Panc1 (cell line): ENCODE measurements at regions not wholly inside any gene's neighbourhood (a gene's known extent, or its start where the extent isn't known, plus 50 kb on each side); places are given as distances from the start of the nearest gene placed in this dataset.

Experiments
- ATAC-seq: fragments of 200-7000 bp; cut with Tn5 transposase; 2 replicates; pipeline ENCODE4 v1.9.1; 2020; ENCODE audit warnings: mild to moderate bottlenecking, moderate library complexity
- BruUV-seq: library from RNA; stranded (reverse); fragments of 400-500 nt; replicated peaks from 2 replicates; lab custom pipeline; 2021; lab: Mats Ljungman, UMichigan
- CTCF ChIA-PET: fragments of 300-600 bp; sonication (Branson Sonifier 250); formaldehyde crosslinking; loops from one replicate; lab custom pipeline; 2022; ENCODE audit warnings: antibody characterized with exemption; lab: Charles Lee
- POLR2A ChIA-PET: fragments of 300-600 bp; sonication (Branson Sonifier 250); formaldehyde crosslinking; loops from one replicate; lab custom pipeline; 2022; ENCODE audit warnings: antibody characterized with exemption; lab: Charles Lee
- DNase-seq: peaks from one replicate; pipeline ENCODE4 v3.0.0-alpha.2; 2010; ENCODE audit warnings: low read depth, low spot score
- H3K27ac ChIP-seq: 2 replicates; pipeline ENCODE4 v1.5.1; 2011; ENCODE audit warnings: mild to moderate bottlenecking, low read length, inconsistent platforms
- H3K27me3 ChIP-seq: fragments of 200-500 bp; sonication (Bioruptor generic); 2 replicates; pipeline ENCODE4 v1.6.0; 2014; ENCODE audit warnings: low read length, inconsistent platforms; ENCODE audit not compliant: control insufficient read depth, insufficient read depth
- H3K36me3 ChIP-seq: fragments of 200-500 bp; sonication (Bioruptor generic); 2 replicates; pipeline ENCODE4 v1.5.1; 2014; ENCODE audit warnings: inconsistent platforms, mild to moderate bottlenecking, low read length, moderate library complexity; ENCODE audit not compliant: control insufficient read depth, insufficient read depth
- H3K4me1 ChIP-seq: 2 replicates; pipeline ENCODE4 v1.5.1; 2011; ENCODE audit warnings: inconsistent platforms, mild to moderate bottlenecking, low read length, moderate library complexity; ENCODE audit not compliant: control insufficient read depth, insufficient read depth
- H3K4me3 ChIP-seq, 2 experiments: 2 replicates each; pipeline ENCODE4 v1.5.1; 2011 to 2012; ENCODE audit warnings: low read depth in 2 of 2, low read length in 2 of 2, mild to moderate bottlenecking in 2 of 2, inconsistent platforms in 1 of 2, moderate library complexity in 1 of 2
- H3K9me3 ChIP-seq: fragments of 200-500 bp; sonication (Bioruptor generic); 2 replicates; pipeline ENCODE4 v1.5.1; 2014; ENCODE audit warnings: low read depth, mild to moderate bottlenecking, inconsistent platforms, low read length, moderate library complexity; ENCODE audit not compliant: control insufficient read depth, insufficient read depth
- POLR2AphosphoS5 ChIP-seq: IDR thresholded peaks from 2 replicates; pipeline ENCODE4 v1.6.1; 2012; ENCODE audit warnings: mild to moderate bottlenecking, low read depth, low read length, moderate library complexity
- REST ChIP-seq, 2 experiments: IDR thresholded peaks; 2 replicates each; pipeline ENCODE4 v1.6.1; 2011 to 2012; ENCODE audit warnings: low read depth in 2 of 2, control low read depth in 1 of 2, low read length in 1 of 2, mild to moderate bottlenecking in 1 of 2, moderate library complexity in 1 of 2; ENCODE audit not compliant: insufficient read depth in 1 of 2
- SIN3A ChIP-seq: IDR thresholded peaks from 2 replicates; pipeline ENCODE4 v1.6.1; 2012; ENCODE audit warnings: low read depth, mild to moderate bottlenecking, low read length, moderate library complexity, borderline replicate concordance; ENCODE audit not compliant: insufficient read depth
- TCF7L2 ChIP-seq: IDR thresholded peaks from 2 replicates; pipeline ENCODE4 v1.6.1; 2011; ENCODE audit warnings: mild to moderate bottlenecking, low read depth, low read length, inconsistent platforms
- in situ Hi-C: cut with HindIII; loops from 2 replicates; pipeline ENCODE4 v1.10.0; 2016; ENCODE audit warnings: low sequenced_read_pairs, low pct_unique_long_range_greater_than_20kb
- intact Hi-C: fragments of 100-400 bp; cut with micrococcal nuclease; formaldehyde crosslinking; loops from one replicate; pipeline ENCODE4 v1.10.0; 2022; ENCODE audit not compliant: unreplicated experiment
- TF ChIP-seq, protein P1 (sequence below): fragments of 450-650 bp; IDR thresholded peaks from 2 replicates; pipeline ENCODE4 v1.5.1; 2017; ENCODE audit warnings: mild to moderate bottlenecking

DNA sequence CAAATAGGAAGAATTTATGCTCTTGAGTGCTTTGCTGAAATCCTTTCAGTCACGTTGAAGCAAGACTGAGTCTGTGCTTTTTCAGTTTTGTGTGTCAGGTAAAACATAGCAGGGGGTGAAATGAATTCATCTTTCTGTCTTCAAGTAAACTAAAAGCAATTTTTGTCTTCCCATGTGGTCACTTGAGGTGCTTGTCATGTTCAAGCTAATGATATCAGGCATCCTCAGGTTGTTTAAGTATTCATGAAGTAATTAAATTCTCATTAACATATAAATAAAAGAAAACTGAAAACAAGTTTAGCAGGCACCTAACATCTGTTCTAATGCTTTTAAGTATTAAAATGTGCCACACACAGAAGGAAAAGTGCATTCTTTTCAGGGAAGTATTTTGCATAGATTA lies 2701.3 kb downstream of the PCDH9 start:
- no peak overlapping the region for H3K27ac ChIP-seq
- no TSS peak for BruUV-seq
- ChIA-PET POLR2A (no interaction called here), CTCF (no interaction called here)
- no peaks in the 10 kb centered on the region for H3K4me1 ChIP-seq
- no peak for DNase-seq
- H3K9me3 ChIP-seq = no peaks in the 10 kb centered on the region
- intact Hi-C loops (no loop called here), in situ Hi-C loops (no loop called here)
- TF ChIP-seq POLR2AphosphoS5 = no peak
- TF ChIP-seq SIN3A = no peak
- TF ChIP-seq REST (IDR thresholded peaks at IDR 0.05; ENCODE audit: insufficient read depth in 1 of 2, low read depth in 2 of 2, low read length in 1 of 2) = no peak
- TF ChIP-seq, protein P1, sequence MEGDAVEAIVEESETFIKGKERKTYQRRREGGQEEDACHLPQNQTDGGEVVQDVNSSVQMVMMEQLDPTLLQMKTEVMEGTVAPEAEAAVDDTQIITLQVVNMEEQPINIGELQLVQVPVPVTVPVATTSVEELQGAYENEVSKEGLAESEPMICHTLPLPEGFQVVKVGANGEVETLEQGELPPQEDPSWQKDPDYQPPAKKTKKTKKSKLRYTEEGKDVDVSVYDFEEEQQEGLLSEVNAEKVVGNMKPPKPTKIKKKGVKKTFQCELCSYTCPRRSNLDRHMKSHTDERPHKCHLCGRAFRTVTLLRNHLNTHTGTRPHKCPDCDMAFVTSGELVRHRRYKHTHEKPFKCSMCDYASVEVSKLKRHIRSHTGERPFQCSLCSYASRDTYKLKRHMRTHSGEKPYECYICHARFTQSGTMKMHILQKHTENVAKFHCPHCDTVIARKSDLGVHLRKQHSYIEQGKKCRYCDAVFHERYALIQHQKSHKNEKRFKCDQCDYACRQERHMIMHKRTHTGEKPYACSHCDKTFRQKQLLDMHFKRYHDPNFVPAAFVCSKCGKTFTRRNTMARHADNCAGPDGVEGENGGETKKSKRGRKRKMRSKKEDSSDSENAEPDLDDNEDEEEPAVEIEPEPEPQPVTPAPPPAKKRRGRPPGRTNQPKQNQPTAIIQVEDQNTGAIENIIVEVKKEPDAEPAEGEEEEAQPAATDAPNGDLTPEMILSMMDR = no peak
- TF ChIP-seq TCF7L2 = no peak
- no peak for ATAC-seq
- no peaks in the 10 kb centered on the region for H3K36me3 ChIP-seq
- H3K27me3 ChIP-seq = no peaks in the 10 kb centered on the region
- H3K4me3 ChIP-seq = no peak overlapping the region

- TF ChIP-seq TCF7L2 (no peak), SIN3A (no peak), POLR2AphosphoS5 (no peak), REST (IDR thresholded peaks at IDR 0.05; ENCODE audit: insufficient read depth in 1 of 2, low read depth in 2 of 2, low read length in 1 of 2) (no peak)
- TF ChIP-seq, protein P1 = no peak
- Histone ChIP-seq H3K27ac (no peak overlapping the region), H3K9me3 (no peaks in the 10 kb centered on the region), H3K4me1 (no peaks in the 10 kb centered on the region), H3K27me3 (no peaks in the 10 kb centered on the region), H3K4me3 (no peak overlapping the region), H3K36me3 (no peaks in the 10 kb centered on the region)
- in situ Hi-C loops (no loop called here), intact Hi-C loops (no loop called here)
- BruUV-seq = no TSS peak
- POLR2A ChIA-PET = no interaction called here
- CTCF ChIA-PET = no interaction called here
- ATAC-seq (no peak), DNase-seq (no peak)
Observed at GRCh38 chr13:64527561-64527960, 2702.6 kb downstream of the PCDH9 start.
